Astrocyte of the hippocampus (primary cell): ENCODE measurements at regions not wholly inside any gene's neighbourhood (a gene's known extent, or its start where the extent isn't known, plus 50 kb on each side); places are given as distances from the start of the nearest gene placed in this dataset.

Experiments
- DNase-seq: peaks from one replicate; pipeline ENCODE4 v3.0.0; 2011; ENCODE audit warnings: low read depth, low spot score

DNA sequence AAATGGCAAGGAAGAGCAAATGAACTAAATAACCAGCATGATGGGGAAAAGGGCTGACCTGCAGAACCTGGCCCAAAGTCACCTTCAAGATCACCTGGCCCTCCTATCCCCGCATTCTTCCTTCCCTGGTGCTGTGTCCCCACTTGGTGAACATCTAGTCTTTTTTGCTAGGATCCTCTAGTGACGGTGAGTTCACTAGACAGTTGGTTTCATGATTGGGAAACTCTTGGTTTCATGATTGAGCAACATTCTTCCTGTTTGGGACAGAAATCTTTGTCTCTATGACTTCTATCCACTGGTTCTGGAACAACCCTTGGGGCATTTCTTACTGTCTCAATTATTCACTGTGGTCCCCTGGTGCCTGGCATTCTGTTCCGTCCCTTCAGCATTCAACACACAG lies 50.2 kb upstream of the DAB2IP start:
- no peak for DNase-seq
